Activated CD4-positive, alpha-beta T cell treated with anti-CD3 and anti-CD28 coated beads for 24 hours (primary cell): ENCODE measurements at regions not wholly inside any gene's neighbourhood (a gene's known extent, or its start where the extent isn't known, plus 50 kb on each side); places are given as distances from the start of the nearest gene placed in this dataset.

ENCODE experiments used
- DNase-seq, 2 donors: peaks; one replicate each; pipeline ENCODE4 v3.0.0-alpha.2; 2020; ENCODE audit warnings: low read depth in 2 of 2

- DNase-seq = no peak
Observed at GRCh38 chr1:188270497-188270896, 1441.7 kb downstream of the PLA2G4A start.

GRCh38 chr1:188277771-188278170 lies 1449.0 kb downstream of the PLA2G4A start:
- no peak for DNase-seq

- no peak for DNase-seq
Observed at GRCh38 chr1:188281921-188282320, 1453.2 kb downstream of the PLA2G4A start.

GRCh38 chr1:188295157-188295556 lies 1466.4 kb downstream of the PLA2G4A start:
- DNase-seq = no peak

GRCh38 chr1:188302746-188303145 lies 1474.0 kb downstream of the PLA2G4A start:
- DNase-seq = no peak

GRCh38 chr1:188314557-188315137 lies 1485.9 kb downstream of the PLA2G4A start:
- DNase-seq = no peak

GRCh38 chr1:188317894-188318293 lies 1489.1 kb downstream of the PLA2G4A start:
- no peak for DNase-seq

GRCh38 chr1:188325211-188325610 lies 1496.5 kb downstream of the PLA2G4A start:
- DNase-seq = no peak

- no peak for DNase-seq
Observed at GRCh38 chr1:188343914-188344313, 1515.2 kb downstream of the PLA2G4A start.

GRCh38 chr1:188350104-188350503 lies 1521.4 kb downstream of the PLA2G4A start:
- DNase-seq = no peak

- DNase-seq = no peak
Observed at GRCh38 chr1:188355082-188355481, 1526.3 kb downstream of the PLA2G4A start.

- DNase-seq = no peak
Observed at GRCh38 chr1:188355847-188356246, 1527.1 kb downstream of the PLA2G4A start.

GRCh38 chr1:188359315-188359714 lies 1530.6 kb downstream of the PLA2G4A start:
- DNase-seq = no peak

GRCh38 chr1:188363943-188364342 lies 1535.2 kb downstream of the PLA2G4A start:
- no peak for DNase-seq

- no peak for DNase-seq
Observed at GRCh38 chr1:188364927-188365449, 1536.2 kb downstream of the PLA2G4A start.

GRCh38 chr1:188365874-188366273 lies 1537.1 kb downstream of the PLA2G4A start:
- no peak for DNase-seq

GRCh38 chr1:188367661-188368060 lies 1538.9 kb downstream of the PLA2G4A start:
- DNase-seq = no peak

GRCh38 chr1:188371295-188371806 lies 1542.6 kb downstream of the PLA2G4A start:
- no peak for DNase-seq

GRCh38 chr1:188372821-188373220 lies 1544.1 kb downstream of the PLA2G4A start:
- DNase-seq = no peak

- no peak for DNase-seq
Observed at GRCh38 chr1:188382851-188383250, 1554.1 kb downstream of the PLA2G4A start.

GRCh38 chr1:188386161-188386560 lies 1557.4 kb downstream of the PLA2G4A start:
- DNase-seq = no peak

GRCh38 chr1:188386666-188387065 lies 1557.9 kb downstream of the PLA2G4A start:
- no peak for DNase-seq

- DNase-seq = no peak
Observed at GRCh38 chr1:188394677-188395076, 1565.9 kb downstream of the PLA2G4A start.

GRCh38 chr1:188397521-188397920 lies 1568.8 kb downstream of the PLA2G4A start:
- no peak for DNase-seq
